Endothelial cell of umbilical vein (primary cell): ENCODE measurements at regions not wholly inside any gene's neighbourhood (a gene's known extent, or its start where the extent isn't known, plus 50 kb on each side); places are given as distances from the start of the nearest gene placed in this dataset.

Experiments used
- BruUV-seq: library from RNA; stranded (reverse); fragments of 400-500 nt; replicated peaks from 2 replicates; lab custom pipeline; 2021; lab: Mats Ljungman, UMichigan
- CTCF ChIA-PET: fragments of 300-600, 350-600 bp; sonication (Branson Sonifier 250); formaldehyde crosslinking; loops from one replicate; lab custom pipeline; 2021; ENCODE audit warnings: antibody characterized with exemption, inconsistent platforms; lab: Charles Lee
- POLR2A ChIA-PET: fragments of 300-600, 350-600 bp; sonication (Branson Sonifier 250); formaldehyde crosslinking; loops from one replicate; lab custom pipeline; 2021; ENCODE audit warnings: antibody characterized with exemption, inconsistent platforms; lab: Charles Lee
- DNase-seq: peaks from one replicate; pipeline ENCODE4 v3.0.0-alpha.2; 2011; ENCODE audit warnings: low read depth, low spot score
- FAIRE-seq: peaks from 2 replicates; lab custom pipeline; 2011; peaks lifted over from hg19 to GRCh38; lab: Jason Lieb, UNC
- H2AFZ ChIP-seq: 2 replicates; pipeline ENCODE4 v1.6.0; 2012; ENCODE audit warnings: low read depth, low read length, control low read depth, inconsistent platforms
- H3K27ac ChIP-seq: 2 replicates; pipeline ENCODE4 v1.5.1; 2011; ENCODE audit warnings: low read depth, mild to moderate bottlenecking, control low read depth, low read length, moderate library complexity; ENCODE audit not compliant: insufficient read depth
- H3K27me3 ChIP-seq, 2 experiments: 2 replicates each; pipeline versions ENCODE4 v1.6.0 to v1.6.1; 2011; ENCODE audit warnings: low read length in 2 of 2, mixed read lengths in 1 of 2; ENCODE audit not compliant: control insufficient read depth in 2 of 2, insufficient read depth in 2 of 2
- H3K36me3 ChIP-seq, 2 experiments: 2 replicates in 1 of 2; 3 replicates in 1 of 2; pipeline ENCODE4 v1.5.1; 2011; ENCODE audit warnings: low read length in 2 of 2, mild to moderate bottlenecking in 1 of 2, moderate library complexity in 1 of 2; ENCODE audit not compliant: control insufficient read depth in 2 of 2, insufficient read depth in 2 of 2; ENCODE audit errors: extremely low read depth in 1 of 2
- H3K4me1 ChIP-seq: 3 replicates; pipeline ENCODE4 v1.5.1; 2011; ENCODE audit warnings: mild to moderate bottlenecking, low read length; ENCODE audit not compliant: control insufficient read depth, insufficient read depth; ENCODE audit errors: extremely low read depth
- H3K4me2 ChIP-seq: 2 replicates; pipeline ENCODE4 v1.6.1; 2011; ENCODE audit warnings: low read length, control low read depth, mixed read lengths; ENCODE audit not compliant: insufficient read depth
- H3K4me3 ChIP-seq, 3 experiments: fragments of 200-600 bp in 1 of 3; sonication (generic), shearing (Covaris generic) in 1 of 3; replicated peaks in 1 of 3; 2 replicates each; pipeline ENCODE4 v1.5.1; 2011 to 2016; ENCODE audit warnings: control low read depth in 3 of 3, low read length in 3 of 3, mild to moderate bottlenecking in 2 of 3, inconsistent platforms in 1 of 3, low read depth in 1 of 3, moderate library complexity in 1 of 3; ENCODE audit not compliant: insufficient read depth in 1 of 3
- H3K79me2 ChIP-seq: 2 replicates; pipeline ENCODE4 v1.6.0; 2012; ENCODE audit warnings: low read length, inconsistent platforms; ENCODE audit not compliant: control insufficient read depth, insufficient read depth
- H3K9ac ChIP-seq: replicated peaks from 2 replicates; pipeline ENCODE3; 2011; ENCODE audit warnings: low read length, control low read depth; ENCODE audit not compliant: insufficient read depth; ENCODE audit errors: extremely low read depth
- H3K9me1 ChIP-seq: replicated peaks from 3 replicates; pipeline ENCODE4 v1.6.0; 2011; ENCODE audit warnings: mild to moderate bottlenecking, low read length; ENCODE audit not compliant: control insufficient read depth, insufficient read depth; ENCODE audit errors: extremely low read depth
- H3K9me3 ChIP-seq: replicated peaks from 2 replicates; pipeline ENCODE4 v1.5.1; 2012; ENCODE audit warnings: low read length, inconsistent platforms; ENCODE audit not compliant: control insufficient read depth, insufficient read depth
- H4K20me1 ChIP-seq: replicated peaks from 2 replicates; pipeline ENCODE3; 2011; ENCODE audit warnings: mild to moderate bottlenecking, low read length; ENCODE audit not compliant: control insufficient read depth, insufficient read depth; ENCODE audit errors: extremely low read depth
- EZH2 ChIP-seq: IDR thresholded peaks from 2 replicates; pipeline ENCODE4 v1.6.1; 2012; ENCODE audit warnings: borderline replicate concordance, low read depth, mild to moderate bottlenecking, moderate library complexity, low read length, inconsistent platforms; ENCODE audit not compliant: severe bottlenecking
- FOS ChIP-seq: IDR thresholded peaks from 2 replicates; pipeline ENCODE4 v1.6.1; 2011; ENCODE audit warnings: mild to moderate bottlenecking, low read length, moderate library complexity, borderline replicate concordance; ENCODE audit not compliant: insufficient read depth
- GATA2 ChIP-seq: IDR thresholded peaks from 2 replicates; pipeline ENCODE4 v1.7.0; 2011; ENCODE audit warnings: low read depth, mild to moderate bottlenecking, moderate library complexity, mixed read lengths, low read length; ENCODE audit not compliant: insufficient read length, insufficient read depth
- JUN ChIP-seq: IDR thresholded peaks from 2 replicates; pipeline ENCODE4 v1.6.1; 2011; ENCODE audit warnings: borderline replicate concordance, low read depth; ENCODE audit not compliant: insufficient read length, insufficient read depth
- MAX ChIP-seq: IDR thresholded peaks from 2 replicates; pipeline ENCODE4 v1.6.1; 2011; ENCODE audit not compliant: insufficient read depth, insufficient read length
- MYC ChIP-seq: IDR thresholded peaks from one replicate; pipeline ENCODE4 v1.6.1; 2011; ENCODE audit warnings: mild to moderate bottlenecking, low read depth, low read length
- POLR2A ChIP-seq: IDR thresholded peaks from 2 replicates; pipeline ENCODE4 v1.6.1; 2012; ENCODE audit warnings: low read depth, mild to moderate bottlenecking, control low read depth, low read length
- POLR2AphosphoS5 ChIP-seq: IDR thresholded peaks from 2 replicates; pipeline ENCODE4 v1.6.1; 2012; ENCODE audit warnings: low read depth, mild to moderate bottlenecking, control low read depth, low read length, moderate library complexity; ENCODE audit not compliant: insufficient read depth
- dilution Hi-C: fragments of 300-500 bp; cut with MboI; formaldehyde crosslinking; loops from one replicate; pipeline ENCODE4 v1.15.0; 2019; ENCODE audit warnings: low sequenced_read_pairs; ENCODE audit not compliant: extremely low pct_ligation_motif_present
- intact Hi-C: fragments of 100-400 bp; cut with micrococcal nuclease; formaldehyde crosslinking; loops from one replicate; pipeline ENCODE4 v1.10.0; 2022
- TF ChIP-seq, protein P1 (sequence below), 2 donors: IDR thresholded peaks; 1 replicate in 1 of 2; 2 replicates in 1 of 2; pipeline ENCODE4 v1.5.1; 2011; ENCODE audit warnings: low read length in 2 of 2, mild to moderate bottlenecking in 2 of 2, moderate library complexity in 2 of 2, control low read depth in 1 of 2, inconsistent platforms in 1 of 2, low read depth in 1 of 2; ENCODE audit not compliant: insufficient read depth in 1 of 2; ENCODE audit errors: extremely low read depth in 1 of 2

DNA sequence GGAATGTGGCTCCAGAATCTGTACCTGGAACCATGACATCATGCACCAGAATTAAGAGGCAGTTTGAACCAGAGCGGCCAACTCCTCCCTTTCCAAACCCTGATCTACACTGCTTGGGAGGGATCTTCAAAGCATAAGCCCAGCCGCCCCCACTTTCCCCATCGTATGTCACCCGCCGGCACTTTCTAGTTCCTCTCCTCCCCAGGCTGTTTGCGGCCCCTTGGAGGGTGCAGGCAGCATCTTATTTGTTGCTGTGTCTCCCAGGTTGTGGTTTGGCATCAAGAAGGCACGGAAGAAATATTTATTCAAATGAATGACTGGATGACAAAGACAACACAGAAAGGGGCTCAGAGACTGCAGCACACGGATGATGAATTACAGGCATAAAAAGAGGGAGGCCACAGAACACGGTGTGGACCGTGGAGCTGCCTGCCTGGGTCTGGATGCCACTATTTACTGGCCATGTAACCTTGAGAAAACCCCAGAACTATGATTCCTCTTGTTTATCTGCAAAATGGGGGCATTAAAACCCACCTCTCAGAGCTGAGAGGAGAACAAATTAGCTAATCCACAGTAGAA is 305.8 kb downstream of the EIPR1 start:
- no peak overlapping the region for H3K4me2 ChIP-seq
- BruUV-seq = no TSS peak
- no peaks in the 10 kb centered on the region for H3K9me1 ChIP-seq
- no peak for TF ChIP-seq POLR2A
- TF ChIP-seq MYC = no peak
- TF ChIP-seq GATA2 = no peak
- no peak for TF ChIP-seq POLR2AphosphoS5
- TF ChIP-seq FOS = no peak
- no peak for TF ChIP-seq JUN
- no peak for TF ChIP-seq MAX
- no peak for TF ChIP-seq EZH2
- TF ChIP-seq, protein P1, sequence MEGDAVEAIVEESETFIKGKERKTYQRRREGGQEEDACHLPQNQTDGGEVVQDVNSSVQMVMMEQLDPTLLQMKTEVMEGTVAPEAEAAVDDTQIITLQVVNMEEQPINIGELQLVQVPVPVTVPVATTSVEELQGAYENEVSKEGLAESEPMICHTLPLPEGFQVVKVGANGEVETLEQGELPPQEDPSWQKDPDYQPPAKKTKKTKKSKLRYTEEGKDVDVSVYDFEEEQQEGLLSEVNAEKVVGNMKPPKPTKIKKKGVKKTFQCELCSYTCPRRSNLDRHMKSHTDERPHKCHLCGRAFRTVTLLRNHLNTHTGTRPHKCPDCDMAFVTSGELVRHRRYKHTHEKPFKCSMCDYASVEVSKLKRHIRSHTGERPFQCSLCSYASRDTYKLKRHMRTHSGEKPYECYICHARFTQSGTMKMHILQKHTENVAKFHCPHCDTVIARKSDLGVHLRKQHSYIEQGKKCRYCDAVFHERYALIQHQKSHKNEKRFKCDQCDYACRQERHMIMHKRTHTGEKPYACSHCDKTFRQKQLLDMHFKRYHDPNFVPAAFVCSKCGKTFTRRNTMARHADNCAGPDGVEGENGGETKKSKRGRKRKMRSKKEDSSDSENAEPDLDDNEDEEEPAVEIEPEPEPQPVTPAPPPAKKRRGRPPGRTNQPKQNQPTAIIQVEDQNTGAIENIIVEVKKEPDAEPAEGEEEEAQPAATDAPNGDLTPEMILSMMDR (IDR thresholded peaks at IDR 0.05; ENCODE audit: extremely low read depth in 1 of 2, insufficient read depth in 1 of 2, low read depth in 1 of 2, low read length in 2 of 2) = no peak
- intact Hi-C loops = no loop called here
- no peaks in the 10 kb centered on the region for H3K9me3 ChIP-seq
- CTCF ChIA-PET = no interaction called here
- no peaks in the 10 kb centered on the region for H3K36me3 ChIP-seq
- no peak for DNase-seq
- no peaks in the 10 kb centered on the region for H3K27me3 ChIP-seq
- no peak for FAIRE-seq
- dilution Hi-C loops = no loop called here
- H3K4me3 ChIP-seq = no peak overlapping the region
- no peak overlapping the region for H3K27ac ChIP-seq
- POLR2A ChIA-PET = no interaction called here
- no peak overlapping the region for H3K9ac ChIP-seq
- H3K79me2 ChIP-seq = no peaks in the 10 kb centered on the region
- no peaks in the 10 kb centered on the region for H4K20me1 ChIP-seq
- H3K4me1 ChIP-seq = no peaks in the 10 kb centered on the region
- no peak overlapping the region for H2AFZ ChIP-seq
